K562 (cell line): ENCODE measurements at regions not wholly inside any gene's neighbourhood (a gene's known extent, or its start where the extent isn't known, plus 50 kb on each side); places are given as distances from the start of the nearest gene placed in this dataset.

Experiments
- GATAD2A ChIP-seq: fragments of 450-650 bp; IDR thresholded peaks from 2 replicates; pipeline ENCODE4 v1.6.1; 2017
- MYC ChIP-seq, 2 experiments: fragments of 250-450 bp in 1 of 2; sonication (Bioruptor Pico) in 1 of 2; IDR thresholded peaks; 2 replicates each; pipeline versions ENCODE4 v1.5.1 to v1.6.1; 2012 to 2021; ENCODE audit warnings: low read depth in 2 of 2, borderline replicate concordance in 1 of 2, improper control_type of control experiment in 1 of 2, low read length in 1 of 2, mild to moderate bottlenecking in 1 of 2, moderate library complexity in 1 of 2
- TEAD2 ChIP-seq: fragments of 450-650 bp; IDR thresholded peaks from 2 replicates; pipeline ENCODE4 v1.6.1; 2016; ENCODE audit warnings: missing genetic modification characterization, control low read depth, missing compliant biosample characterization
- TF ChIP-seq, protein P1 (sequence below), 2 experiments: fragments of 450-650 bp; formaldehyde crosslinking in 1 of 2; IDR thresholded peaks; 2 replicates each; pipeline versions ENCODE4 v1.4.0 to v1.6.1; 2014 to 2020; ENCODE audit warnings: mild to moderate bottlenecking in 2 of 2, borderline replicate concordance in 1 of 2, low read depth in 1 of 2
- TF ChIP-seq, protein P2 (sequence below): fragments of 250-450 bp; sonication (Bioruptor Pico); IDR thresholded peaks from 2 replicates; pipeline ENCODE4 v1.4.0; 2020; ENCODE audit warnings: mild to moderate bottlenecking, moderate library complexity

DNA sequence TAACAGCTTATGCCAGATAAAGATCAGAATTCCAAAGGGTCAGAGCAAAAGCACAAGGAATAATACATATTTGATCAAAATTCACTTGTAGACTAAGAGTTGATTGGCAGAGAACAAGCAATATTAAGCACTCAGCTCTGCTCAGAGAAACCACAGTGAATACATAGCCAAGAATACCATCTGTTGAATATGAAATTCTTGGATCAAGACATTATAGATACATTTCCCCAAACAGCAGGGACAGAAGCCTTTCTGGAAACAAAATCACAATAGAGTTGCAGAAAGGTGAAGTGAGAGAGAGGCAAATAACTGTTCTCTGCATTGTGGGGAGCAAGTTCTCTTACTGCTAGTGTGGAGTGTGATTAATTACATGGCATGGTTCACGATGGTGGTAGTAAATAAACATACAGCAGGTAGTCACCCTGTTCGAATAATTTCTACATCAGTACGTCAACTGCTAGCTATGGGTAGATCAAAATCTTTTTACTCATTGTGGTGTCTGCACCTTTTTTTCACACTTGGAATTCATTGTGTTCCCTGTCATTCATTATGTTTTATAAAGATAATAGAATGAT is 366.7 kb downstream of the PCDH7 start (continued):
- TF ChIP-seq, protein P1, sequence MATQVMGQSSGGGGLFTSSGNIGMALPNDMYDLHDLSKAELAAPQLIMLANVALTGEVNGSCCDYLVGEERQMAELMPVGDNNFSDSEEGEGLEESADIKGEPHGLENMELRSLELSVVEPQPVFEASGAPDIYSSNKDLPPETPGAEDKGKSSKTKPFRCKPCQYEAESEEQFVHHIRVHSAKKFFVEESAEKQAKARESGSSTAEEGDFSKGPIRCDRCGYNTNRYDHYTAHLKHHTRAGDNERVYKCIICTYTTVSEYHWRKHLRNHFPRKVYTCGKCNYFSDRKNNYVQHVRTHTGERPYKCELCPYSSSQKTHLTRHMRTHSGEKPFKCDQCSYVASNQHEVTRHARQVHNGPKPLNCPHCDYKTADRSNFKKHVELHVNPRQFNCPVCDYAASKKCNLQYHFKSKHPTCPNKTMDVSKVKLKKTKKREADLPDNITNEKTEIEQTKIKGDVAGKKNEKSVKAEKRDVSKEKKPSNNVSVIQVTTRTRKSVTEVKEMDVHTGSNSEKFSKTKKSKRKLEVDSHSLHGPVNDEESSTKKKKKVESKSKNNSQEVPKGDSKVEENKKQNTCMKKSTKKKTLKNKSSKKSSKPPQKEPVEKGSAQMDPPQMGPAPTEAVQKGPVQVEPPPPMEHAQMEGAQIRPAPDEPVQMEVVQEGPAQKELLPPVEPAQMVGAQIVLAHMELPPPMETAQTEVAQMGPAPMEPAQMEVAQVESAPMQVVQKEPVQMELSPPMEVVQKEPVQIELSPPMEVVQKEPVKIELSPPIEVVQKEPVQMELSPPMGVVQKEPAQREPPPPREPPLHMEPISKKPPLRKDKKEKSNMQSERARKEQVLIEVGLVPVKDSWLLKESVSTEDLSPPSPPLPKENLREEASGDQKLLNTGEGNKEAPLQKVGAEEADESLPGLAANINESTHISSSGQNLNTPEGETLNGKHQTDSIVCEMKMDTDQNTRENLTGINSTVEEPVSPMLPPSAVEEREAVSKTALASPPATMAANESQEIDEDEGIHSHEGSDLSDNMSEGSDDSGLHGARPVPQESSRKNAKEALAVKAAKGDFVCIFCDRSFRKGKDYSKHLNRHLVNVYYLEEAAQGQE (IDR thresholded peaks at IDR 0.05; ENCODE audit: borderline replicate concordance), result no peak
- TF ChIP-seq, protein P1 (CRISPR knock-in tag; IDR thresholded peaks at IDR 0.05; ENCODE audit: low read depth), result no peak
- TF ChIP-seq TEAD2 (no peak), GATAD2A (no peak), MYC (IDR thresholded peaks at IDR 0.05; ENCODE audit: low read depth, low read length) (no peak), MYC (CRISPR knock-in tag; IDR thresholded peaks at IDR 0.05; ENCODE audit: borderline replicate concordance, low read depth) (no peak)
- TF ChIP-seq, protein P2, sequence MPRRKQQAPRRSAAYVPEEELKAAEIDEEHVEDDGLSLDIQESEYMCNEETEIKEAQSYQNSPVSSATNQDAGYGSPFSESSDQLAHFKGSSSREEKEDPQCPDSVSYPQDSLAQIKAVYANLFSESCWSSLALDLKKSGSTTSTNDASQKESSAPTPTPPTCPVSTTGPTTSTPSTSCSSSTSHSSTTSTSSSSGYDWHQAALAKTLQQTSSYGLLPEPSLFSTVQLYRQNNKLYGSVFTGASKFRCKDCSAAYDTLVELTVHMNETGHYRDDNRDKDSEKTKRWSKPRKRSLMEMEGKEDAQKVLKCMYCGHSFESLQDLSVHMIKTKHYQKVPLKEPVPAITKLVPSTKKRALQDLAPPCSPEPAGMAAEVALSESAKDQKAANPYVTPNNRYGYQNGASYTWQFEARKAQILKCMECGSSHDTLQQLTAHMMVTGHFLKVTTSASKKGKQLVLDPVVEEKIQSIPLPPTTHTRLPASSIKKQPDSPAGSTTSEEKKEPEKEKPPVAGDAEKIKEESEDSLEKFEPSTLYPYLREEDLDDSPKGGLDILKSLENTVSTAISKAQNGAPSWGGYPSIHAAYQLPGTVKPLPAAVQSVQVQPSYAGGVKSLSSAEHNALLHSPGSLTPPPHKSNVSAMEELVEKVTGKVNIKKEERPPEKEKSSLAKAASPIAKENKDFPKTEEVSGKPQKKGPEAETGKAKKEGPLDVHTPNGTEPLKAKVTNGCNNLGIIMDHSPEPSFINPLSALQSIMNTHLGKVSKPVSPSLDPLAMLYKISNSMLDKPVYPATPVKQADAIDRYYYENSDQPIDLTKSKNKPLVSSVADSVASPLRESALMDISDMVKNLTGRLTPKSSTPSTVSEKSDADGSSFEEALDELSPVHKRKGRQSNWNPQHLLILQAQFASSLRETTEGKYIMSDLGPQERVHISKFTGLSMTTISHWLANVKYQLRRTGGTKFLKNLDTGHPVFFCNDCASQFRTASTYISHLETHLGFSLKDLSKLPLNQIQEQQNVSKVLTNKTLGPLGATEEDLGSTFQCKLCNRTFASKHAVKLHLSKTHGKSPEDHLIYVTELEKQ, result no peak
